Mesendoderm (in vitro differentiated cells): ENCODE measurements at regions not wholly inside any gene's neighbourhood (a gene's known extent, or its start where the extent isn't known, plus 50 kb on each side); places are given as distances from the start of the nearest gene placed in this dataset.

Source experiments
- DNase-seq: peaks from one replicate; pipeline ENCODE4 v3.0.0; 2013
- H2AK5ac ChIP-seq: 2 replicates; pipeline ENCODE4 v1.6.1; 2013; ENCODE audit warnings: low read length, inconsistent platforms
- H2BK120ac ChIP-seq: 2 replicates; pipeline ENCODE4 v1.6.1; 2013; ENCODE audit warnings: low read depth, mild to moderate bottlenecking, low read length, moderate library complexity, mixed read lengths
- H2BK15ac ChIP-seq: replicated peaks from 2 replicates; pipeline ENCODE4 v1.6.1; 2013; ENCODE audit warnings: low read depth, mild to moderate bottlenecking, moderate library complexity
- H2BK5ac ChIP-seq: 2 replicates; pipeline ENCODE4 v1.6.1; 2013; ENCODE audit warnings: low read length, inconsistent platforms
- H3K18ac ChIP-seq: 2 replicates; pipeline ENCODE4 v1.6.1; 2013; ENCODE audit warnings: mild to moderate bottlenecking, low read length, mixed read lengths
- H3K23ac ChIP-seq: one replicate; pipeline ENCODE4 v1.6.1; 2013; ENCODE audit warnings: low read length
- H3K27ac ChIP-seq: 2 replicates; pipeline ENCODE4 v1.5.1; 2013; ENCODE audit warnings: low read depth, mild to moderate bottlenecking, inconsistent platforms, low read length, moderate library complexity
- H3K27me3 ChIP-seq: 2 replicates; pipeline ENCODE4 v1.6.1; 2013; ENCODE audit warnings: low read length, control low read depth, mild to moderate bottlenecking, inconsistent platforms; ENCODE audit not compliant: insufficient read depth, poor library complexity
- H3K36me3 ChIP-seq: 2 replicates; pipeline ENCODE4 v1.6.1; 2013; ENCODE audit warnings: low read length, inconsistent platforms; ENCODE audit not compliant: control insufficient read depth, insufficient read depth
- H3K4ac ChIP-seq: one replicate; pipeline ENCODE4 v1.6.1; 2013; ENCODE audit warnings: low read depth, mild to moderate bottlenecking, low read length, moderate library complexity
- H3K4me1 ChIP-seq: 2 replicates; pipeline ENCODE4 v1.6.1; 2013; ENCODE audit warnings: low read depth, low read length, inconsistent platforms; ENCODE audit not compliant: control insufficient read depth
- H3K4me2 ChIP-seq: 2 replicates; pipeline ENCODE4 v1.6.1; 2013; ENCODE audit warnings: low read length
- H3K4me3 ChIP-seq: 2 replicates; pipeline ENCODE4 v1.5.1; 2013; ENCODE audit warnings: mild to moderate bottlenecking, low read length
- H3K56ac ChIP-seq: one replicate; pipeline ENCODE4 v1.6.1; 2013; ENCODE audit warnings: low read length
- H3K79me1 ChIP-seq: 2 replicates; pipeline ENCODE4 v1.6.1; 2013; ENCODE audit warnings: low read length, inconsistent platforms
- H3K79me2 ChIP-seq: 2 replicates; pipeline ENCODE4 v1.6.1; 2013; ENCODE audit warnings: mild to moderate bottlenecking, low read length; ENCODE audit not compliant: control insufficient read depth, insufficient read depth
- H3K9ac ChIP-seq: 2 replicates; pipeline ENCODE4 v1.6.1; 2013; ENCODE audit warnings: low read length, inconsistent platforms
- H4K5ac ChIP-seq: one replicate; pipeline ENCODE4 v1.6.1; 2013; ENCODE audit warnings: low read length
- H4K8ac ChIP-seq: one replicate; pipeline ENCODE4 v1.6.1; 2013; ENCODE audit warnings: low read depth, mild to moderate bottlenecking, control low read depth, low read length, moderate library complexity
- WGBS: extraction: QIAGEN DNeasy Blood & Tissue Kit; methylation state at CpG from one replicate; pipeline ENCODE4 v1.1.7; 2013; ENCODE audit warnings: low lambda C conversion rate, missing lambda C conversion rate; ENCODE audit not compliant: insufficient coverage; ENCODE audit errors: extremely low coverage; 5-methylcytosine and 5-hydroxymethylcytosine counted together

DNA sequence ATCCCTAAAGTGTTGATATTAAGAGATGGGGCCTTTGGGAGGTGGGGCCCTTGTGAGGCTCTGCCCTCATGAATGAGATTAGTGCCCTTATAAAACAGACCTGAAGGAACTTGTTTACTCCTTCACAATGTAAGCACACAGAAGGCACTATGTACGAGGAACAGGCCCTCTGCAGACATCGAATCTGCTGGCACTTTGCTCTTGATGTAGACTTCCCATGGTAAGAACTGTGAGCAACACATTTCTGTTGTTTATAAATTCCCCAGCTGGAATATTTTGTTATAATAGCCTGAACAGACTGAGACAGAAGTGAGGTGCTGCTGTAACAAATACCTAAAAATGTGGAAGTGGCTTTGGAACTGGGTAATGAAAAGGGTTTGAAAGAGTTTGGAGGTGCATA, 193.2 kb downstream of the TGFB2 start:
- Histone ChIP-seq H3K4me1 (no peaks in the 10 kb centered on the region), H3K9ac (no peak overlapping the region), H3K36me3 (no peaks in the 10 kb centered on the region), H3K79me1 (no peaks in the 10 kb centered on the region), H3K4me2 (no peak overlapping the region), H3K27ac (no peak overlapping the region), H2BK5ac (no peak overlapping the region), H3K4ac (no peak overlapping the region), H4K5ac (no peak overlapping the region), H2AK5ac (no peak overlapping the region), H3K23ac (no peak overlapping the region), H2BK15ac (no peak overlapping the region), H2BK120ac (no peak overlapping the region), H3K4me3 (no peak overlapping the region), H4K8ac (no peak overlapping the region), H3K79me2 (no peaks in the 10 kb centered on the region), H3K18ac (no peak overlapping the region), H3K27me3 (no peaks in the 10 kb centered on the region), H3K56ac (no peak overlapping the region)
- DNase-seq = no peak
- no CpG with 5 or more reads among the region's 2 CpGs for WGBS

DNA sequence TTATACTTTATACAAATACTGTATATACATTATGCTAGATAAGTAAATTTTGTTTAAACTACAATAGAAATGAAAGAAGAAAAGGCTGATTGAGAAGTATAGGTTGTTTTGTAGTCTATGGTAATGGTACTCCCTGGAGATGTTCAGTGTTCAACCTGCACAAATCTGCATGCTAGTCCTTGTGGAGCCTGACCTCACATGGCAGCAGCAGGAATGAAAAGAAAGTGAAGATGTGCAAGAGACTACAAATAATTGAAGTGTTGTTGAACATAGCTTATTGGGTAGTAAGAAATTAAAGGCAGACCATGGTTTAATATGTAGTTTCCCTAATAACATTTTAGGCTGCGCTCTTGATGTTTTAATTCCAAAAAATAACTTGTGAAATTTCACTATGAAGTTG, 201.2 kb downstream of the TGFB2 start:
- Histone ChIP-seq H3K56ac (no peak overlapping the region), H3K23ac (no peak overlapping the region), H3K18ac (no peak overlapping the region), H3K79me2 (no peaks in the 10 kb centered on the region), H4K5ac (no peak overlapping the region), H3K4me3 (no peak overlapping the region), H3K36me3 (no peaks in the 10 kb centered on the region), H2AK5ac (no peak overlapping the region), H3K27me3 (no peaks in the 10 kb centered on the region), H3K4ac (no peak overlapping the region), H2BK5ac (no peak overlapping the region), H2BK15ac (no peak overlapping the region), H3K79me1 (no peaks in the 10 kb centered on the region), H4K8ac (no peak overlapping the region), H3K4me2 (no peak overlapping the region), H3K27ac (no peak overlapping the region), H2BK120ac (no peak overlapping the region), H3K4me1 (no peaks in the 10 kb centered on the region), H3K9ac (no peak overlapping the region)
- WGBS = no CpG with 5 or more reads among the region's 1 CpG
- no peak for DNase-seq

DNA sequence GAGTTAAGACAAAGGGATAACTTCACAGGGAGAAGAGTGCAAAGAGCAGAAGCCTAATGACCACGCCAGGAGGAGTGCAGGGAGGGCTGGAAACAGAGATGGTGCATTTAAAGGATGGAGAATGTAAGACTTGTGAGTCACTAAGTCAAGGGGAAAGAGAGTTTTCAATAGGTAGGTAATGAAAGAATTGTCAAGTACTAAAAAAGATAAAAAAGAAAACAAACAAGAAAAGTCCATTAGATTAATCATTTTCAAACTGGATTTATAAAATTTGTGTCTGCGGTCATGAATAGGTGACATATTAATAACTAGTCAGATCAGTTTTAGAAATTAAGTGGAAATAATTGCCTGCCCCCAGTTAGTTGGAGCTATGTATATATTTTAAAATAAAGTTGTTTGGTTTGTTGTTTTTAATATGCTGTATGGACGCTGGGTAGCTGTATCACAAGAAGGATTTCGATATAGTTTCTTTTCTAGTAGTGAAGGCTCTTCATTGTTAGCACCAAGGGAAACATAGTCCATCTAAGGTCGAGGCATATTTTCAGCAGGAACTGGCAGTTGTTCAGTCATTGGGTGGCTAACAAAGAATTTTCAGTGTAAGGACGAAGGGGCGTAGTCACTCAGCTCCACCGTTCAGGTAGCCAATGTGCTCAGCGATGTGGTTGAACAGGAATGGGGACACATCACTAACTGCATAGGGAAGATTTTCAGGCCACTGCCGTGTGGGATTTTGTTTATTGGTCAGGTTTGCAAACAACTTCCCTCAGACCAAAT, 203.0 kb downstream of the TGFB2 start:
- Histone ChIP-seq H2BK15ac (no peak overlapping the region), H3K79me1 (no peaks in the 10 kb centered on the region), H3K27ac (no peak overlapping the region), H3K9ac (no peak overlapping the region), H2AK5ac (no peak overlapping the region), H3K56ac (no peak overlapping the region), H4K8ac (no peak overlapping the region), H3K79me2 (no peaks in the 10 kb centered on the region), H3K18ac (no peak overlapping the region), H3K4me2 (no peak overlapping the region), H3K23ac (no peak overlapping the region), H2BK5ac (no peak overlapping the region), H3K4me3 (no peak overlapping the region), H4K5ac (no peak overlapping the region), H3K4ac (no peak overlapping the region), H2BK120ac (no peak overlapping the region), H3K4me1 (no peaks in the 10 kb centered on the region), H3K36me3 (no peaks in the 10 kb centered on the region), H3K27me3 (no peaks in the 10 kb centered on the region)
- no peak for DNase-seq
- 100% methylated on average over 2 of the region's 10 CpGs for WGBS

DNA sequence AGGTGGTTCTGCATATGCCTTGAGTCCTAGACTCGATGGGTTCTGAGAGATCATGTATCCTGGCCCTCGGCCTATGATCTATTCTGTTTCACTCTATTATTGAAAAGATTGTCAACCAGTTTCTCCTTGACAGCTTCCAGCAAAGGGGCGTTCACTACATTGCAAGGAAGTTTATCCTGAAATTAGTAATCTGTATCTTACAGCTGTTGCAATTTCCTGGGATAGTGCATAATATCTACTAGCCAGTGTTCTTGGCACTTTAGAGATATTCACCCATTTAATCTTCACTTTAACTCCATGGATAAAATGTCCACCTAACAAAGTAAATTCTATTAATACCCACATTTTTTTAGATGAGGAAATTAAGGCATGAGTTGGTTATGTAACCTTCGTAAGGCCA, 203.6 kb downstream of the TGFB2 start:
- Histone ChIP-seq H3K4me3 (no peak overlapping the region), H3K9ac (no peak overlapping the region), H2BK120ac (no peak overlapping the region), H4K5ac (no peak overlapping the region), H3K4me1 (no peaks in the 10 kb centered on the region), H3K4me2 (no peak overlapping the region), H2AK5ac (no peak overlapping the region), H3K79me2 (no peaks in the 10 kb centered on the region), H4K8ac (no peak overlapping the region), H3K79me1 (no peaks in the 10 kb centered on the region), H2BK5ac (no peak overlapping the region), H3K4ac (no peak overlapping the region), H3K56ac (no peak overlapping the region), H3K27ac (no peak overlapping the region), H3K18ac (no peak overlapping the region), H3K36me3 (no peaks in the 10 kb centered on the region), H3K23ac (no peak overlapping the region), H2BK15ac (no peak overlapping the region), H3K27me3 (no peaks in the 10 kb centered on the region)
- no peak for DNase-seq
- no CpG with 5 or more reads among the region's 4 CpGs for WGBS

DNA sequence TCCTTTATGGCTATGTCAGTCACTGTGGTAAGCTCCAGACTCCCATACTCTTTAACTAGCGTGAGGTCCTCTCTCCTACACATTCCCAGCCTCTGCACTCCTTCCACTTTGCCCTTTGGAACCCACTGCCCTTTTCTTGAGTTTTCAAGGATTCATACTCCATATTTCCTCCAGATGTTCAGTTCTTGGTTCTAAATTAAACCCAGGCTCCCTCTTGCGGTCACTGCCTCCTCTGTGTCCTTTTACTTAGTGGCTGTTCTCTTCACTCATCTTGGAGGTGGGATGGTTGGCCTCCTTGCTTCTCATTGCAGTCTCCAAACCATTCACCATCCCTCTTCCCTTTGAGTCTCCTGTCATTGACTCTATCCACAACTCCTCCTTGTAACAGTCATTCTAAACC, 208.1 kb downstream of the TGFB2 start:
- H3K36me3 ChIP-seq = no peaks in the 10 kb centered on the region
- no peaks in the 10 kb centered on the region for H3K27me3 ChIP-seq
- no CpG with 5 or more reads among the region's 2 CpGs for WGBS
- H3K79me1 ChIP-seq = no peaks in the 10 kb centered on the region
- no peaks in the 10 kb centered on the region for H3K4me1 ChIP-seq
- no peak overlapping the region for H3K23ac ChIP-seq
- no peak overlapping the region for H4K5ac ChIP-seq
- H3K4ac ChIP-seq = no peak overlapping the region
- H3K27ac ChIP-seq = no peak overlapping the region
- no peak overlapping the region for H3K4me2 ChIP-seq
- no peak overlapping the region for H2BK120ac ChIP-seq
- H3K4me3 ChIP-seq = no peak overlapping the region
- H2BK15ac ChIP-seq = no peak overlapping the region
- H2BK5ac ChIP-seq = no peak overlapping the region
- DNase-seq = no peak
- no peaks in the 10 kb centered on the region for H3K79me2 ChIP-seq
- H4K8ac ChIP-seq = no peak overlapping the region
- H3K9ac ChIP-seq = no peak overlapping the region
- no peak overlapping the region for H3K56ac ChIP-seq
- H3K18ac ChIP-seq = no peak overlapping the region
- no peak overlapping the region for H2AK5ac ChIP-seq

DNA sequence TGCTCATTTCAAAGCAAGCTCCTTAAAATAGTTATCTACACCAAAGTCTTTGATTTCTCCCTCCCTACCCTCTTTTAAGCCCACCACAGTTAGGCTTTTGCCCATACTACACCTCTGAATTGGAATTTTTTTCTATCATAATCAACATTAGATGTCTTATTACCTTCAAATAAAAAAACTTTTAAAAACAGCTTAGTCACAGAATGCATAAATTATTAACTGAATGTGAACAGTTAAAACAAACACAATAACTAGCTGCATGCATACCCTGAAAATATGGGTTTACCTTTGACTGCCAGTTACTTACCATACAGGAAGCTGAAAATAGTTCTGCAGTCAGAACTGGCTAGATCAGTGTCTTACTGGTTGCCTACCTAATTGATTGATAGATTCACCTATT, 210.9 kb downstream of the TGFB2 start:
- Histone ChIP-seq H3K4me1 (no peaks in the 10 kb centered on the region), H4K5ac (no peak overlapping the region), H3K79me1 (no peaks in the 10 kb centered on the region), H3K56ac (no peak overlapping the region), H2BK15ac (no peak overlapping the region), H4K8ac (no peak overlapping the region), H2BK5ac (no peak overlapping the region), H3K27me3 (no peaks in the 10 kb centered on the region), H3K18ac (no peak overlapping the region), H2AK5ac (no peak overlapping the region), H3K23ac (no peak overlapping the region), H3K36me3 (no peaks in the 10 kb centered on the region), H3K4ac (no peak overlapping the region), H2BK120ac (no peak overlapping the region), H3K27ac (no peak overlapping the region), H3K4me3 (no peak overlapping the region), H3K4me2 (no peak overlapping the region), H3K9ac (no peak overlapping the region), H3K79me2 (no peaks in the 10 kb centered on the region)
- DNase-seq = no peak
